ENCODE measurements at regions not wholly inside any gene's neighbourhood (a gene's known extent, or its start where the extent isn't known, plus 50 kb on each side); places are given as distances from the start of the nearest gene placed in this dataset.

DNA sequence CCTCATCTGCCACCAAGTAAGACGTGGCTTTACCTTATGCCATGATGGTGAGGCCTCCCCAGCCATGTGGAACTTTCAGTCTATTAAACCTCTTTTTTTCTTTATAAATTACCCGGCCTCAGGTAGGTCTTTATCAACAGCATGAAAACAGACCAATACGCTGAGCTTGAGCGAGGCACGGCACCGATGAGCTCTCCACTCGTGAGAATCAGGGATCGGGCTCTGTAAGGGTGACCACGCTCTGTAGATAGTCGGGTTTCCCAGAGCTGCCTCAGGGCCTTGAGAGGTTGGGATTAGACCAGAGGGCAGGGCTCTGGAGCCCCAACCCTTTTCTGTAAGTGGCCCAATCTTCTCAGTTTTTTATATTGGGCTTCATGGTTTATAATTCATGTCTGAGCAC is 360.3 kb upstream of the MYT1L start:
- no peak for DNase-seq (ENCODE audit: extremely low read depth, low read depth)
- TF ChIP-seq, protein P1, sequence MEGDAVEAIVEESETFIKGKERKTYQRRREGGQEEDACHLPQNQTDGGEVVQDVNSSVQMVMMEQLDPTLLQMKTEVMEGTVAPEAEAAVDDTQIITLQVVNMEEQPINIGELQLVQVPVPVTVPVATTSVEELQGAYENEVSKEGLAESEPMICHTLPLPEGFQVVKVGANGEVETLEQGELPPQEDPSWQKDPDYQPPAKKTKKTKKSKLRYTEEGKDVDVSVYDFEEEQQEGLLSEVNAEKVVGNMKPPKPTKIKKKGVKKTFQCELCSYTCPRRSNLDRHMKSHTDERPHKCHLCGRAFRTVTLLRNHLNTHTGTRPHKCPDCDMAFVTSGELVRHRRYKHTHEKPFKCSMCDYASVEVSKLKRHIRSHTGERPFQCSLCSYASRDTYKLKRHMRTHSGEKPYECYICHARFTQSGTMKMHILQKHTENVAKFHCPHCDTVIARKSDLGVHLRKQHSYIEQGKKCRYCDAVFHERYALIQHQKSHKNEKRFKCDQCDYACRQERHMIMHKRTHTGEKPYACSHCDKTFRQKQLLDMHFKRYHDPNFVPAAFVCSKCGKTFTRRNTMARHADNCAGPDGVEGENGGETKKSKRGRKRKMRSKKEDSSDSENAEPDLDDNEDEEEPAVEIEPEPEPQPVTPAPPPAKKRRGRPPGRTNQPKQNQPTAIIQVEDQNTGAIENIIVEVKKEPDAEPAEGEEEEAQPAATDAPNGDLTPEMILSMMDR (IDR thresholded peaks at IDR 0.05; ENCODE audit: low read depth, low read length), result no peak

DNA sequence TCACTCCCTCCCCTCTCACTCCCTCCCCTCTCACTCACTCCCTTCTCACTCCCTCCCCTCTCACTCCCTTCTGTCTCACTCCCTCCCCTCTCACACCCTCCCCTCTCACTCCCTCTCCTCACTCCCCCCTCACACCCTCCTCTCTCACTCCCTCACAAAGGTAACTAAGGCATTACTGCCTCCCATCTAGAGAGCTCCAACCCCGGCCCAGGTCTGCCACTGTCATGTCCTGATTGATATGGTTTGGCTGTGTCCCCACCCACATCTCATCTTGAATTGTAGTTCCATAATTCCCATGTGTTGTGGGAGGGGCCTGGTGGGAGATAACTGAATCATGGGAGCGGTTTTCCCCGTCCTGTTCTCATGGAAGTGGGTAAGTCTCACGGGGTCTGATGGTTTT is 359.9 kb upstream of the MYT1L start:
- TF ChIP-seq, protein P1 (IDR thresholded peaks at IDR 0.05; ENCODE audit: low read depth, low read length), result no peak
- DNase-seq (ENCODE audit: extremely low read depth, low read depth), result no peak

DNA sequence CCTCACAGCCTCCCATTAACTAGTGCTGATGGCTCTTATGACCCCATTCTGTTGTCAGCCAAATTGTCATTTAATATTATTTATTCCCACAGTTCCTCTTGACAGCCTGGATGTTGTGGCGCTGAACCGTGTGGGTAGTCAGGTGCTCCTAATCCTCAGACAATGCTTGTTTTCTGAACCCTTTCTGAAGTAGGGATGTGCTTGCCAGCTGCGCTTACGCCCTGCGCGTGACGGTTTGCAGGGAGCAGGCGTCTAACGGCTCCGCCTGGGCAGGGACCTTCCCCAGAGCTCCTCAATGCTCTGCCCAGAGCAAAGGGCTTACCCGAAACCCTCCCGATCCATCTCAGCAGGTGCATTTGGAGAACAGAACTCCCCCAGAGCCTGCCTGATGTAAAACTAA is 358.2 kb upstream of the MYT1L start:
- no peak for DNase-seq (ENCODE audit: extremely low read depth, low read depth)
- TF ChIP-seq, protein P1 (IDR thresholded peaks at IDR 0.05; ENCODE audit: low read depth, low read length), result no peak

DNA sequence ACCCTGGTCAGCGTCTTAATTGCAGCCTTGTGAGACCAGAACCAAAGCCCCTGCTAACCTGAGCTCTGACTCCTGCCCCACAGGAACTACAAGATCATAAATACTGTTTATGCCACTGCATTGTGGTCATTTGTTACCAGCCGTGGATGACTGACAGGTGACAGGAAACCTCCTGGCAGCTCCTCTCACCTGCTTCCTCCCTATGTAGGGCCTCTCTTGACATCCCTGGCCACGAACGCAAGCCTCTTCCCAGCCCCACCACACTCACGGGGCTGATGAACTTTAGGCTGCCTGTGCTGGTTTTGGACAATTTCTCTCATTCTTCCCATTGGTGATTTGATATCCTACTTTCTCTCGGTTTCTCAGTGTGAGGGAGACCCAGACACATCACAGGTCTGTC is 357.2 kb upstream of the MYT1L start:
- no peak for DNase-seq (ENCODE audit: extremely low read depth, low read depth)
- TF ChIP-seq, protein P1 (IDR thresholded peaks at IDR 0.05; ENCODE audit: low read depth, low read length), result no peak

DNA sequence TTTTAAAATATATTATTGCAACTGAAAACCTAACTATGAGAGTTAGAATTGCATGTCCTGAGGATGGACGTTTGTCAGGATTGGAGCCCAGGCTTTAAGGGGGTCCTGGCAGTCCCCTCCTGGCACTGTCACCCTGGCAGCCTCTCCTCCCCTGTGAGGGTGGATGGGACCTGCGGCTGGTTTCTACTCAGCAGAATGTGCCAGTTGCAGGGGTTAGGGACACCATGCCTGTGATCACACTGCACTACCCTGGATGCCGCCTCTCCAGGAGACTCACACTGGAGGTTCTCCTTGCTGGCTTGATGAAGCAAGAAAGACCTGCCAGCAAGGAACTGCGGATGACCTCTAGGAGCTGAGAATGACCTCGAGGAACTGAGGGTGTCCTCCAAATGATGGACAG is 356.7 kb upstream of the MYT1L start:
- TF ChIP-seq, protein P1 (IDR thresholded peaks at IDR 0.05; ENCODE audit: low read depth, low read length), result no peak

DNA sequence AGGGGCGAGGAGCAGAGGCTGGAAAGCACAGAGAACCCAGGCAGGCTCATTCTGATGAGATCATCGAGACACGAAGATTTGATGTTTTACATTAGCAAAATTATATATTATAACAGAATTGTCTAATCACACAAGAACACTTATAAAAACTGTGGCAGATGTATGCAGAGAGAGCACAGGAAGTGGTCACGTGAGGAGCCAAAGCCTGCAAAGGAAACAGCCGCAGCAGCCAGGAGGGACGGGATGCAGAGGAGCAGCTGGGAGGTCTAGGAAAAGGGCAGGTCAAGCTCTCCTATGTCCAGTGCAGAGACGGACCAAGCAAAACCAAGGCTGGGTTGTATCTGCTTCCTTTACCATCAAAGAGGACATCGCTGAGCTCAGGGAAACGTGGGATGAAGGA is 355.1 kb upstream of the MYT1L start:
- TF ChIP-seq, protein P1 (IDR thresholded peaks at IDR 0.05; ENCODE audit: low read depth, low read length), result no peak
- no peak for DNase-seq (ENCODE audit: extremely low read depth, low read depth)

More for the DNA sequence above, 356.7 kb upstream of the MYT1L start:
- no peak for DNase-seq (ENCODE audit: extremely low read depth, low read depth)

GRCh38 chr2:2683606-2684224 is 352.6 kb upstream of the MYT1L start:
- DNase-seq (ENCODE audit: extremely low read depth, low read depth), result no peak
- TF ChIP-seq, protein P1 (IDR thresholded peaks at IDR 0.05; ENCODE audit: low read depth, low read length), result no peak

Measured in AG09319 (cell line).